Activated CD4-positive, CD25-positive, alpha-beta regulatory T cell treated with anti-CD3 and anti-CD28 coated beads, Interleukin-2, amount 50 U/mL, for 16 hours (primary cell): ENCODE measurements at regions not wholly inside any gene's neighbourhood (a gene's known extent, or its start where the extent isn't known, plus 50 kb on each side); places are given as distances from the start of the nearest gene placed in this dataset.

Experiments
- DNase-seq: peaks from one replicate; pipeline ENCODE4 v3.0.0-alpha.2; 2020; ENCODE audit warnings: low read depth, low spot score

DNA sequence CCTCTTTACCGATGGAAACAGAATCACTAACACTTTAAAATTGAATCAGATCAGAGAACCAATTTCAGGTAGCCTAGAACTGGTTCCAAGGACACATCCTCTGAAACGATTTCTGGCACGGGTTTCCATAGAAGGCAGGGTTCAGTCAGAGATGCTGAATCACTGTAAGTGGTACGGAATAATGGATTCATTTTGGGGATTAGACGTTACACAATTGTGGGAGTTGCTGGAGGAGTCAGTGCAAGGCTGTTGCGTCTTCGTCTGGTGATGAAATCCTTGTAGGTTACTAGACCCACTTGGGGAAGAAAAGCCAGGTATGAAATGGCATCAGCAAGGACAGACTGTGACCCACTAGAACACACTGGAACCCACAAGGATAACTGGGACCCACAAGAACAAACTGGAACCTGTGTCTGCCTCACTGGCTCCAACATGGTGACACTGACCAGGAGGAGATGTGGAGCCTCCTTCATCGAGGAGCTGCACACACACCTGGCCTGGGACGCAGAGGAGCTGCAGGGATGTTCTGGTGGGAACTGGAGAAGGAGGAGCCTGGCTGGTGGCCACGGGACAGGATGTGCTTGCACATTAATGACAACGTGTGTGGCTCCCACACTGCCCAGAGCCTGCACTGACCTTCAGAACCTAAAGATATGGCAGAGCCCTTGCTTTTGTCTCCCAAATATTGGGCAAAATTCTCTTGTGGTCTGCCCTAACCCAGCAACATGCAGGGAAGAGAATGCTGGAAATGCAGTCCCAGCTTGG is 105.1 kb downstream of the TRAPPC11 start:
- no peak for DNase-seq

DNA sequence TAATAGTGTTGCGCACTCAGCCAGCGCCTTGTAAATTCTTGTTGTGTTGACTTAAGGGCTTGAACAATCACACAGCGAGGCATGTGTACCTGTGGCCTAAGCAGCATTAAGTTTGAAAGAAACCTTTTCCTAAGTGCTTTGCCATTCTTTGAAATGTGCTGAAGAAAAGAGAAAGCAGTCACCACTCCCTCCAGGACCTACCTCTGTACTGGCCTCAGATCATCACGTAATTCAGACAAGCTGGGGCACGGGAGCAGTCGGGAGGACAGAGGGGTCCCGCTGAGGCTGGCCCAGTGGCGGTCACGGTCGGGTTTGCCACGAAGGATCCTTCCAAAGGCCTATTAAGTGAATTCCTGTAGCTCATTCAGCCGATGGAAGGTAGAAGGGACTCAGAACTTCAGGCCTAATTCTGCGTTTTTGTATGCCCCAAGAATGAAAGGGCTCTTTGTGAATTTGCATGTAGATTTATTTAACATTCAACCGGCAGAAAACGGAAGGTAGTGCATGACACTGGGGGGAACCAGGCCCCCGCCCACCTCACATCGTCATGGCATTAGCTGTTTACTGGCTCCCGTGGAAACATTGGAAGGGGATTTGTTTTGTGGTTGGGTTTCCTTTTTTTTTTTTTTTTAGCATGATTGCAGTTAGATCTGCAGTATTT is 106.3 kb downstream of the TRAPPC11 start:
- DNase-seq: no peak

DNA sequence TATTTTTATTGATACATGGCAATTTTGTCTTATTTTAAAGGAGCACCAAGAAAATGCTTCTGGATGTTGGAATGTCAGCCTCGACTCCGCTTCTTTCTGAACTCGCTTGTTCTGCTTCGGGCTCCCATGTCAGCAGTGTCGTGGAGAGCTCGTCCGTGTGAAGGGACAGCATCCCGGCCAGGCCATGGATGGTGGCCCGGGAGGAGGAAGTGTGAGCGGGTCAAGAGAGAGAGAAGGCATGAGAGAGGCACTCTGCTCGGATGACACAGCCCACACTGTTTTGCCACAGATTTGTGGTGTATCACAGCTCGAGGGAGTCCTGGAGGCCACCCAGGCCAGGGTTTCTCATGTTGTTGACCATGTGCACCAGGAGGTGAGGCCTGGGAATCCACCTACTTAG is 107.0 kb downstream of the TRAPPC11 start:
- DNase-seq: no peak

DNA sequence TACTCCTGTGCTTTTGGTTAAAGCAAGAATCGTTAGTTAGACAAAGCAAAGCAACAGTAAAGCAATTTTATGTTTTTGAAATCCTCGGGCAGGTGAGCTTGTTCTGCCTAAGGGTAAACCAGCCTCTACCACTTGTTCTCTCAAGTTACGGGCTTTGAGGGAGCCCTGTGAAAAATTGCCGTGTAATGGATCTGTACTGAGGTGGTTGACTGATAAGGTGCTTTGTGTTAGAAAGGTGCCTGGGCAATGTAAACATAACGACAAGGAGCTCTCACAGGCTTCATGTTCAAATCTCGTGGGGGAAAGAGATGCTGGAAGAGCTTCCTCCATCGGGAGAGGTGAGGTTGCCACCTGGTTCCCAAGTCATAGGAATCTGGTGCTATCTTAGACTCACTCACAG is 111.8 kb downstream of the TRAPPC11 start:
- DNase-seq: no peak

DNA sequence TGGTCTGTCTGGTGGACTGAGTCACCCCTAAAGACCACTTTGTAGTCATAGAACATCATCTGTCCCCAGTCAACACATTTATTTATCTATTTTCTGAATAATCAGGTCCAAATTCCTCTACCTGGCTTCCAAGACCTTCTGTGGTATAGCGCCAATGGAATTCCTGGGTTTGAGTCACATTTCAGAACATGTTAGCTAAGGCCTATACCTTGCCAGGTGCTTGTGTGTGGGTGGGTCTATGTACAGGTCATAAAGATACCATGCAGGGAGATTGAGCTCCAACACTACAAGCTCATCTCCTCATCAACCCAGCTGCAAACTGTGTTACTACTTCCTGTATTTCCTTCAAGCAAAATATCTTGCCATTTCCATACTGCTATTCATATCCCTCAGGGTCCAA is 113.3 kb downstream of the TRAPPC11 start:
- DNase-seq: no peak

DNA sequence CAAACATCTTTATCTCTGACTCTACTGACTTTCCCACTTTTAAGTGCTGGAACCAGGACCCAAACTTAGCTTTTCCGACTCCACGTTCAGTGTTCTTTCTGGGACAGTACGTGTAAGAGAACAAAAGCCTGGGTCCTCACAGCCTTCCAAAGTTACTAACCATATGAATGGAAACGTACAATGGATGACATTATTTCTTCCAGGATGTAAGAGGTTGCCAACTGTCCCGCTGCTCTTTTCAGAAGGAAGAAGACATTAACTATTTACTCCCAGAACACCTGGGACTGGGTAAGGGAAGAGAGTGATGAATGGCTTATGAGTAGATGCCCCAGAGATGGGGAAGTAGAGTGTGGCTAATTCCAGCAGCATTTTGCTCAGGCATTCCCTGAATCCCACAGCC is 114.7 kb downstream of the TRAPPC11 start:
- no peak for DNase-seq

DNA sequence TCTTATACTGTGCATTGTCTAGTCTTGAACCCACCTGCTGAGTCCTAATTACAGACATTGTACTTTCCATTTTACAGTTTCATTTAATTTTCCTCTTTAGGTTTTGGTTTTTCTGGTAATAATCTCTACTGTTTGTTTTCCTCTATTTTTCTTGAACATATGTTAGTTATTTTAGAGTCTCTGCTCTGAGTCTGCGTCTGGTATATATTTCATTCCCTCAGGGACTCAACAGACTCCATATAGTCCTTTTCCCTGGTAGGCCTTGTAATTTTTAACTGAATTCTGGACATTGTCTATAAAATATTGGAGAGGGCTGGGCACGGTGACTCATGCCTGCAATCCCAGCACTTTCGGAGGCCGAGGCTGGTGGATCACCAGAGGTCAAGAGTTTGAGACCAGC is 121.8 kb upstream of the STOX2 start:
- DNase-seq: no peak

DNA sequence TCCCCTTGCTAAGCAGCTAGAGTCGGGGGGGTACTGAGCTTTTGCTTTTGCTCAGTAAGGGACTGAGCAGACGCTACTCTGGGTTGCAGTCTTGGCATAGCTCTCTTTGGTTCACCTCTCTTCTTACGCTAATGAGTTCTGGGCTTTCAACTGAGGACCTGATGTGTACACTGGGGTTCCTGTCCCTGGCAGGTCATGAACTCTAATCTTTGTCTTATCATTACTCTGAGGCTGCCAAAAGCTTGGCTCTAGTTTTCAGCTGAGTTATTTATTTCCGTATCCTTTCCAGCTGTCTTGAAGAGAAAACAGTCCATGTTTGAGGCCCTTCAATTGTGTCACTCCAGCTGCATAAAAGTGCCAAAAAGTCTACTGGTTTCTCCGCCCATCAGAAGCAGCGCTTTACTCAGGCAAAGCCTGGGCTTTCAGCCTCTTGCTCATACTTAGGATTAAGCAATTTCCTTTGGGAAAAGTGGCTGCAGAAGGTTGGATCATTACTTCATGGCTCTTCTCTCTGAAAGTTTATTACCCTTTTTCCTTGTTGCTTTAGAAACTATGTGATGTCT is 121.0 kb upstream of the STOX2 start:
- no peak for DNase-seq

DNA sequence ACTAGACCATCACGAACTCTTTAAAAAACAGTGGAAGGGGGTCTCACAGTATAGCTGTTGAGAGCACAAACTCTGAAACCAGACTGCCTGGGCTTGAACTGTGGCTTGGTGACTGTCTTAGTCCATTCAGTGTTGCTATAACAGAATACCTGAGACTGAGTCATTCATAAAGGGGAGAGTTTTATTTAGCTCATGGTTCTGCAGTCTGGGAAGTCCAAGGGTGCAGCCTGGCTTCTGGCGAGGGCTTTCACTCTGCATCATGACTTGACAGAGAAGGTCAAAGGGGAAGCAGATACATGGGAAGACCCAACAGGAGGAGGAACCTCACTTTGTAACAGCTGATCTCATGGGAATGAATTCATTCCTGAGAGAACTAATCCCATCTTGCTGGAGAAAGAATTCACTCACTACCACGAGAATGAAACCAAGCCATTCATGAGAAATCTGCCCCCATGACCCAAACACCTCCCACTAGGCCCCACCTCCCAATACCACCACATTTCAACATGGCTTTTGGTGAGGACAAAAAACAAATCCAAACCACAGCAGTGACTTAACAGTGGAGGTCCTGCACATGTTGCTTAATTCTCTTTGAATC is 116.7 kb upstream of the STOX2 start:
- DNase-seq: no peak

DNA sequence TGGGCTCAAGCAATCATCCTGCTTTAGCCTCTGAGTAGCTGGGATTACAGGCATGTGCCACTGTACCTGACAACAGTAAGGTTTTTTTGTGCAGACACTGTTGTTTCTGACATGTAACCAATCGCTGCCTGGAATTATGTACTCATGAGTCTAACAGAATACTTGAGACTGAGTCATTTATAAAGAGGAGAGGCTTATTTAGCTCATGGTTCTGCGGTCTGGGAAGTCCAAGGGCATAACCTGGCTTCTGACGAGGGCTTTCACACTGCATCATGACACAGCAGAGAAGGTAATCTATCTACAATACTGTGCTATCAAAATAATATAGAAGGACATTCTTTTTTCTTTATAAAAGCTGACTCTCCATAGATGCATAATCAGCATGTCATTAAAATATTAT is 115.5 kb upstream of the STOX2 start:
- no peak for DNase-seq

DNA sequence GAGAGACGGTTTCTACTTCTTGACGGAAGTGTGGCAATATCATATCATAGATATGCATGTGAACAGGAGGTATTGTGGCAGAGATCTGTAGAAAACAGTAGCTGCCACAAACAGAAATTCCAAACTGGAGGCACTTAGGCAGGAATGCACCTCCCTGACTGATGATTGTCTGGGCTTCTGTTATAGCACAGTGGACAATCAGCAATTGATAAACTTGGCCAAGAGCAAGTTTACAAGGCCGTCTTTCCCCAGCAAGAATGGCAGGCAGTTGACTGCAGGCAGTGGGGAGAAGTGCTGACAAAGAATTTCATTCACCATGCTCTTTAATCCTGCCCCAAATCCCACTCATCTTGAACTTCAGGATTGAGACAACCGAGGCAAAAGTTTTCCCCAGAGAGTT is 114.4 kb upstream of the STOX2 start:
- no peak for DNase-seq

DNA sequence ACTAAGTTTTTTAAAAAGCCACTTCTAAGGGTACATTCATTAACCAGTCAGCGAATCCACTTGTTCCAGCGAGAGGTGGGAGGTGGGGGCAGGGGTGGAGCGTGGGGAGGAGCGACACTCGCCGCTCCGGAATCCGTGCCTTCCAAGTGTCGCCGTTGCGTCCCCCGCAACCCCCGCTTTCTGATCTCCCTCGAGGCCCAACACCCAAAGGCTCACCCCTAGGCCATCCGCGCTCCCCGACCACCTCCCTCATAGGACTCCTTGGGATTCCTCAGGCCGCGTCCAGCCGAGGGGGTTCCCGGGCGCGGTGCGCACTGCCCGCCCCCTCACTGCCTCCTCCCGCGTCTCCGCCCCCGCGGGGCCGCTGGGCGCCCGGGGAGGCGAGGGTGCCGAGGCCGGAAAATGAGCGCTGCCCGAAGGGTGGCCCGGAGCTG is 108.1 kb upstream of the STOX2 start:
- DNase-seq: no peak

DNA sequence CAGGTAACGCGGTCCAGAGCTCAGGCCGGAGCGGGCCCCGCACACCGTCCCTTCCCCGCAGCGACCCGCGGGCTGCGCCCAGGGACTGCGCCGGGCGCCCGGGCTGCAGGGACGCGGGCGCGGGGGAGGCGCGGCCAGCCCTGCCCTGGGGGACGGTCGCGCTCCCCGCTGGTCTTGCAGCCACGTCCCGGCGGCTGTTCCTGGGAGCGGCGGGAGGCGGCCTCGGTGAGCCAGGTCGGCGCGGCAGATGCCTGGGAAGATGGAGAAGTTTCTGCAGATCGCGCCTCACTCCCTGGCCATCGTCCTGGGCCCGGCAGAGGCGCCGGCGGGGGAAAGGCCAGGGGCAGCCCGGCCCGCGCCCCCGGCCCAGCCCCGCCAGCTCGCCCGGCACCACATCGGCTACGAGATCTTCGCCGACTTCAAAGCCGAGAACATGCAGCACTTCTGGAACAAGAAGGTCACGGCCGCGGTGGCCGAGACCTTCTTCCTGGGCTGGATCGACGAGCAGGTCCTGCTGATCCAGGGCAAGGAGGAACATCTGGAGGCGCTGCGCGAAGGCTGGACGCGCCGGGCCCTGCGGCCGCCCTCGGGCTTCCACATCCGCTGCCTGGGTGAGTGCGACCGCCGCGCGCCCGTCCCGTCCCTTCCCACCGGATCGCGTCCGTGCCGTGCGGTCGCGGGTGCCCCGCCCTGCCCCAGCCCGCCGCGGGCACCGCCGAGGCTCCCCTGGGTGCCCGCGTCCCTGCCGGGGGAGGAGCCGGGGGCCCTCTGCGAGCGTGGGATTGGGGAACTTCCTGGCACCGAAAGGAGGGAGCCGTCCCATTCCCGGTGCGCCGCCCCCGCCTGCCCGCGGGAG is 107.4 kb upstream of the STOX2 start:
- no peak for DNase-seq

DNA sequence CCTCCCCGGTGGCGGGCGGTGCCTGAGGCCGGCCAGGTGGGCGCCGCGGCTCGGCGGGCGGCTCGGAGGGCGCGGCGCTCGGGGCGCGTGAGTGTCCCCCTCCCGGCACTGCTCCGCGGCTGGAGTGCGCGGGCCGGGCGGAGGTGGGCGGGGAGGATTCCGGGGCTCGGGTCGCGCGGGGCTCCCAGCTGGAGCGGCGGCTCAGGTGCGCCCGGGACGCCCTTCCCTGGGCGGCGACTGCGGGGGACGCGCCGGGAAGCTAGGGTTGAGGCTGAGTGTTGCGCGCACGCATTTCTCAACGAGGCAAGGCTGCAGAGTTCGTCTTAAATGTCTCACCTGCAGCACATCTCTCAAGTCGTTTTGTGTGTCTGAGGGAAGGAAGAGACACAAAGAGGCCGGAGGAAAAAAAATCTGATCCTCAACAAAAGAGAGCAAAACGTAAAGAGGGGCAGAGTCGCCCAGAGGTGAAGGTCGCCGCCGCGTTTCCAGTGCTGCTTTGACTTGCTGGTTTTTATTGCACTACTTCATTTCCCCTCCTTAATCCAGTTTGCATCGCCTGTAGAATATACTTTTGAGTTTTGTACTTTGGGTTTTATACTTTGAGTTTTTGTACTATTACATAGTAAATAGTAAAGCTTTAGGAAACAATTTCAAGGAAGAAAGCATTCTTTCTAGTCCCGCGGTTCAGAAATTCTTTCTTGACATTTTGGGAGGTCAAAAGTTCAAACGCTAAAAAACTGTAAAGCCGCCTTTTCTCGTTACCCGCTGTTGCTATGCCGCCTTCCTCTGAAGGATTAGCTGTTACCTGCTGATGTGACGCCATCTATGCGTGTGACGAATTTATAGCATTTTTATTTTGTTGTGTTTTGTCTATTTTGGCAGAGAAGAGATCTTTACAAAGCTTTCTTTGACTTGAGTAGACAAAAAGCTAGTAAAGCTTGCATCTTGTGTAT is 106.5 kb upstream of the STOX2 start:
- no peak for DNase-seq

DNA sequence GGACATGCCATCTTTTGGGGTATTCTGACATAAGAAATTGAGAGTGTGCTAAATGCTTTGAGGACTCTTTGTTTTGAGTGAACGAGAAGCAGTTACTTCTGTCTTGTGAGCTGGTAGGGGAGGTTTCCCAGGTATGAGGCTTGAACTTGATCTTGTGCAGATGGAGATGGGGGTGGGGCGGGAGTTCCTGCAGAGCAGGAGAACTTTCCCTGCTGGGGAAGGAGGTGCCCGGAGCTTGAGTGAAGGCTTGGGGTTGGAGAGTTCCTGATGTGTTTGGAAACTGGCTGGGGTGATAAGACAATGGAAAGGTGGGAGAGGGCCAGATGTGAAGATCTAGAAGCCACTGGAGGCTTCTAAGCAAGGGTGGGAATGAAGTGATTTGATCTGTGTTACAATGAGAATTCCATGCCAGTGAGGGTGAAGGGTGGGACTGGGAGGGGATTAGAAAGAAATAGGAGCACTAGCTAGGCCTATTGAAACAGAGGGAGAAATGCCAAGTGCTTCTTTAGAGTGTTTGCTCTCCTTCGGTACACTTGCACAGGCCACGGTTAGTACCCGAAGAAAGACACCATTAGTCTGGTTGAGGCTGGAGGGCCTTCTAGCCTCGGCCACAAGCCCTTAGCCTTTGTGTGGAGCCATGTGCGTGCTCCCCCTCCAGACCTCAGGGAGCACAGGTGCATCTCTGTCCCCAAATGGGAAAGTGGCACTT is 103.5 kb upstream of the STOX2 start:
- no peak for DNase-seq

DNA sequence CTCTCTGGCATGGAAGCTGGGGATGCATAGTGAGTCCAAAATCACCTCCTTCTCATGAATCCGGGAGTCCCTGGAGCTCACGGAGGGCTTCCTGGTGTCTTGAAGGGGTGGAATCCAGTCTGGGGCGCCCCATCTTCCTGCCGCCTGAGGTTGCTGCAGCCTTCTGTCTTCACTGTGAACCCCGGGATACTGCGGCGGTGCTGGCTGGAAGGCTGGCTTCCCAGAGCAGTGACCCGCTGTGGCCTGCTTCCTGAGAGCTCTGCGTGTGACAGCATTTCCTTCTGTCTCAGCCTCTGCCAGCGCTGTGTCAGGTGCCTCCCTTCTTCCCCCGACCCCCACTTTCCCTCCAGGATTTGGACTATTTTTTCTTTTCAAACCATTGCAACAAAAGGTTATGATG is 98.8 kb upstream of the STOX2 start:
- no peak for DNase-seq

DNA sequence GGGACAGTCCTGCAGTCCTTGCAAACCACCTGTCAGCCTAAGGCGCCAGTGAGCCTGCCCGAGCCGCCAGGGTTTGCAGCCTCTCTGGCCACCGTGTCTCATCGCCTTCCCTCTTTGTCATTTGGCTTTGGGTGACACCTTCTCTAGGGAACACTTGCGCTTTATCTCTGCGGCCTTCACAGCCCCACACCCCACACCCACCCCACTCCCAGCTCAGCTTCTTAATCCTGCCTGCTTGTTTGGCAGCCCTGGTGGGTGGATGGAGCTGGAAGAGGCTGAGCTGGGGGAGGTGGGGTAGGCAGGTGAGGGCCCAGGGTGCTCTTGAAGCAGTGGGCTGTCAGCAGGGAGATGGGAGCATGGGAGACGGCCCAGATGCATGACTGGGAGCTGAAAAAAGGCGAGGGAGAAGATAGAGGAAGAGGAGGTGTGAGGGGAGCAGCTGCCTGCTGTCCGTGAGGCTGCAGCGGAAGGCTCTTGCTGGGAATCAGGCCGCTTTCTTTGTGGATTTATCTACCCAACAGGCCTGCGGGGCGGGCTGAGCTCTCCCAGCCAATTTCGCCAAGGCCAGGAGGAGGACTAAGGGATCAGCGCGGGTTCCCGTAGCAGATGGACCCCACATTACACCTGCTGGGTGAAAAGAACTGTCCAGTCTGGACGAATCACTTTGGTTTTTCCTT is 97.5 kb upstream of the STOX2 start:
- no peak for DNase-seq

DNA sequence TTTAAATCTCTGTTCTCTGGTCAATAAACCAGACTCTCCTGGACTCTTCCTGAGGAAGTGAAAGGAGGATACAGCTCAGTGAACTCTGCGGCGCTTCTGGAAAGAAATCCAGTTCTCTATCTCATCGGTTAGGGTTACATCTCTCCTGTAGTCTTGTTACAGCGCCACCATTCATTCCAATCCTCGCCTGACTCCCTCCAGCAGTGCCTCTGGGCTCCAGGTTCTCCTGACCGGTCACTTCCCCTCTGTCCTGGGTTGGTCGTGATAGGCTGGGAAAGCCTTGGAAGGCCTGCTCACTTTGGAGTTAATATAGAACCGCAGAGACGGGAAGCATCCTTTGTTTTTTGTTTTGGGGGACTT is 97.0 kb upstream of the STOX2 start:
- no peak for DNase-seq

DNA sequence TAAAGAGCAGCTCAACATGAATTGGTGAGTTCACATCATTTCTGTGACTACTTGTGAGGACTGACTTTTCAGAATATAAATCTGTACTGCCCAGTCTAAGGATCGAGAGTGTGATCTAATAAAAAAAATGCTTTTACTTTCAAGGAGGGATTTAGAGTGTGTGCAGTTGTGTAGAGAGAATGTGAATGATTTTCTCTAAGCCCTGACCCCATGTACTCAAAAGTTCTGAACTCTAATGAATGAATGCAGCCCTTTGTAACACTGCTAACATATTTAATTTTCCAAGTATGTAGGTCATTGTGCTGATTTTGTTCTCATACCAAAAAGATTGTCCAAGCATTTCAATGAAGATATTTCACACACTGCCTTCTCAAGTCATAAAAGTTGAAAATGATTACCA is 92.5 kb upstream of the STOX2 start:
- DNase-seq: no peak

DNA sequence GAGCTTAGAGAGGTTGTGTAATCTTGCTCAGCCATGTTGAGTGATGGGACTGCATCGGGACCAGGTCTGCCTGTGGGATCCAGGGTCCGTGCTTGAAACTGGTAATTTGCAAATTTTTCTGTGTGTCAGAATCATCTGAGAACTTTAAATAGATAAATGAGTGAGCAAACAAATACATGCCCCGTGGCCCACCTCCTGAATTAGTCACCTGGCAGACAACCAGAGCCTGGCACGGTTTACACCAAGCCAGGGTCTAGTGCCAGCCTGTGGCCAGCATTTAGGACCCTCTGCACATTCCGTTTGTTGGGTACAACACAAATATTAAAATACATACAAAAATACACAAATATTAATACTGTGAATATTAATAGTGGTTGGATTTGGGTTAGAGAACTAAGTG is 90.6 kb upstream of the STOX2 start:
- no peak for DNase-seq
